ENCODE measurements at regions not wholly inside any gene's neighbourhood (a gene's known extent, or its start where the extent isn't known, plus 50 kb on each side); places are given as distances from the start of the nearest gene placed in this dataset.
"Not testable (repeated sequence)": the region's sequence is repeated elsewhere in the genome, so short reads cannot be mapped to it uniquely, and the experiment has no call there.

DNA sequence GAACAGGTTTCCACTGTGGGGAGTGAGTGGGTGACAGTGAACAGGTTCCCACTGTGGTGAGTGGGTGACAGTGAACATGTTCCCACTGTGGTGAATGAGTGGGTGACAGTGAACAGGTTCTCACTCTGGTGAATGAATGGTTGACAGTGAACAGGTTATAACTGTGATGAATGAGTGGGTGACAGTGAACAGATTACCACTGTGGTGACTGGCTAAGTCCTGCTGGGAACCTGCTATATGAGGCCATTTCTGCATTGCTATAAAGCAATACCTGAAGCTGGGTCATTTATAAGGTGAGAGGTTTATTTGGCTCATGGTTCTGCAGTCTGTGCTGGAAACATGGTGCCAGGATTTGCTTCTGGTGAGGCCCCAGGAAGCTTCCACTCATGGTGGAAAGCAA is 637.1 kb downstream of the UQCRFS1 start (continued):
- TF ChIP-seq, protein P1, sequence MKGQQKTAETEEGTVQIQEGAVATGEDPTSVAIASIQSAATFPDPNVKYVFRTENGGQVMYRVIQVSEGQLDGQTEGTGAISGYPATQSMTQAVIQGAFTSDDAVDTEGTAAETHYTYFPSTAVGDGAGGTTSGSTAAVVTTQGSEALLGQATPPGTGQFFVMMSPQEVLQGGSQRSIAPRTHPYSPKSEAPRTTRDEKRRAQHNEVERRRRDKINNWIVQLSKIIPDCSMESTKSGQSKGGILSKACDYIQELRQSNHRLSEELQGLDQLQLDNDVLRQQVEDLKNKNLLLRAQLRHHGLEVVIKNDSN (IDR thresholded peaks at IDR 0.05; ENCODE audit: borderline replicate concordance, extremely low read length, insufficient read depth, low read depth, low read length): no peak
- no peak for TF ChIP-seq BRCA1 (IDR thresholded peaks at IDR 0.05; ENCODE audit: low read depth, low read length)
- TF ChIP-seq EP300 (IDR thresholded peaks at IDR 0.05; ENCODE audit: borderline replicate concordance in 1 of 2, control insufficient read depth in 1 of 2, low read depth in 2 of 2, low read length in 2 of 2): no peak

- H3K36me3 ChIP-seq (ENCODE audit: control insufficient read depth in 2 of 2, insufficient read depth in 2 of 2, low read length in 1 of 2); FAIRE-seq; H2AFZ ChIP-seq (ENCODE audit: control insufficient read depth, low read depth, low read length); BruUV-seq (replicated peaks); intact Hi-C loops (cut with micrococcal nuclease; ENCODE audit: unreplicated experiment); H3K27me3 ChIP-seq (replicated peaks in 1 of 2; ENCODE audit: control insufficient read depth in 2 of 2, insufficient read depth in 2 of 2, low read length in 1 of 2); H3K9ac ChIP-seq (ENCODE audit: control insufficient read depth, insufficient read depth, low read length); ATAC-seq; H3K4me2 ChIP-seq (ENCODE audit: control insufficient read depth, insufficient read depth); H3K4me3 ChIP-seq; SMC1A ChIA-PET (ENCODE audit: uncharacterized antibody, unreplicated experiment); DNase-seq (ENCODE audit: low read depth, low spot score); H3K4me1 ChIP-seq (ENCODE audit: control insufficient read depth, insufficient read depth, low read length); H3K9me3 ChIP-seq (replicated peaks; ENCODE audit: control insufficient read depth, insufficient read depth, low read length); RAD21 ChIA-PET (ENCODE audit: unreplicated experiment); H3K79me2 ChIP-seq (ENCODE audit: control insufficient read depth, insufficient read depth, low read length); in situ Hi-C loops (cut with MboI); POLR2A ChIA-PET; H3K27ac ChIP-seq (ENCODE audit: control insufficient read depth, insufficient read depth); CTCF ChIA-PET; H4K20me1 ChIP-seq (ENCODE audit: control insufficient read depth, insufficient read depth): not testable (repeated sequence)
Measured at GRCh38 chr19:28575312-28575711, 637.6 kb downstream of the UQCRFS1 start.

- no peaks in the 10 kb centered on the region for H3K27me3 ChIP-seq (replicated peaks in 1 of 2; ENCODE audit: control insufficient read depth in 2 of 2, insufficient read depth in 2 of 2, low read length in 1 of 2)
- ChIA-PET CTCF (interaction anchor here (0.7 kb wide), 1 partner anchor 14 kb away, joined by 3 read pairs; no protein-coding TSS in a partner anchor), POLR2A (no interaction called here), SMC1A (ENCODE audit: uncharacterized antibody, unreplicated experiment) (interaction anchor here (0.6 kb wide), 1 partner anchor 1553 kb away, joined by 3 read pairs; no protein-coding TSS in a partner anchor), RAD21 (ENCODE audit: unreplicated experiment) (no interaction called here)
- no peak for DNase-seq (ENCODE audit: low read depth, low spot score)
- no peaks in the 10 kb centered on the region for H3K79me2 ChIP-seq (ENCODE audit: control insufficient read depth, insufficient read depth, low read length)
- H3K9me3 ChIP-seq (replicated peaks; ENCODE audit: control insufficient read depth, insufficient read depth, low read length): no peaks in the 10 kb centered on the region
- intact Hi-C loops (cut with micrococcal nuclease; ENCODE audit: unreplicated experiment) (no loop called here), in situ Hi-C loops (cut with MboI) (no loop called here)
- no peaks in the 10 kb centered on the region for H3K36me3 ChIP-seq (ENCODE audit: control insufficient read depth in 2 of 2, insufficient read depth in 2 of 2, low read length in 1 of 2)
- WGBS (ENCODE audit: insufficient coverage, insufficient replicate concordance, low lambda C conversion rate, missing lambda C conversion rate): 30% methylated on average over 4 of the region's 4 CpGs
- H3K27ac ChIP-seq (ENCODE audit: control insufficient read depth, insufficient read depth): no peak overlapping the region
- no peaks in the 10 kb centered on the region for H4K20me1 ChIP-seq (ENCODE audit: control insufficient read depth, insufficient read depth)
- ATAC-seq: no peak
- no peak overlapping the region for H3K4me2 ChIP-seq (ENCODE audit: control insufficient read depth, insufficient read depth)
- no peak overlapping the region for H3K4me3 ChIP-seq
- no peaks in the 10 kb centered on the region for H3K4me1 ChIP-seq (ENCODE audit: control insufficient read depth, insufficient read depth, low read length)
- FAIRE-seq: no peak
- no TSS peak for BruUV-seq (replicated peaks)
- H2AFZ ChIP-seq (ENCODE audit: control insufficient read depth, low read depth, low read length): no peak overlapping the region
- H3K9ac ChIP-seq (ENCODE audit: control insufficient read depth, insufficient read depth, low read length): no peak overlapping the region
- no peak for TF ChIP-seq NFXL1 (IDR thresholded peaks at IDR 0.05; ENCODE audit: borderline replicate concordance)
- TF ChIP-seq MXI1 (IDR thresholded peaks at IDR 0.05; ENCODE audit: low read depth, low read length): no peak
- no peak for TF ChIP-seq RELB (IDR thresholded peaks at IDR 0.05; ENCODE audit: low read depth)
- TF ChIP-seq POLR2AphosphoS2 (IDR thresholded peaks at IDR 0.05; ENCODE audit: low read depth, low read length): no peak
- TF ChIP-seq NR2C1 (IDR thresholded peaks at IDR 0.05): no peak
- no peak for TF ChIP-seq EZH2 (IDR thresholded peaks at IDR 0.05; ENCODE audit: borderline replicate concordance, control insufficient read depth, low read depth, low read length)
- no peak for TF ChIP-seq POLR2AphosphoS5 (IDR thresholded peaks at IDR 0.05; ENCODE audit: low read length)
- TF ChIP-seq STAT1 (conservative IDR thresholded peaks at IDR 0.05): no peak
- TF ChIP-seq ZNF207 (IDR thresholded peaks at IDR 0.05; ENCODE audit: borderline replicate concordance): no peak
- no peak for TF ChIP-seq NBN (IDR thresholded peaks at IDR 0.05)
Measured at GRCh38 chr19:28574212-28574611, 638.7 kb downstream of the UQCRFS1 start.
